HepG2 (cell line): ENCODE measurements at regions not wholly inside any gene's neighbourhood (a gene's known extent, or its start where the extent isn't known, plus 50 kb on each side); places are given as distances from the start of the nearest gene placed in this dataset.

Source experiments
- ATAC-seq: fragments of 200-7000 bp; cut with Tn5 transposase; 3 replicates; pipeline ENCODE4 v1.9.1; 2020; ENCODE audit warnings: mild to moderate bottlenecking, moderate library complexity
- BruUV-seq: library from RNA; stranded (reverse); fragments of 400-500 nt; replicated peaks from 2 replicates; lab custom pipeline; 2021; lab: Mats Ljungman, UMichigan
- CTCF ChIA-PET: fragments of 300-600 bp; formaldehyde crosslinking; extraction: SDS; loops from one replicate; lab custom pipeline; 2021; ENCODE audit warnings: low total read pairs, inconsistent platforms, low intra/inter-chr PET ratio; lab: Yijun Ruan, JAX
- POLR2A ChIA-PET: fragments of 350-600 bp; sonication (Branson Sonifier 250); formaldehyde crosslinking; loops from one replicate; lab custom pipeline; 2020; ENCODE audit warnings: antibody characterized with exemption, inconsistent platforms; lab: Yijun Ruan, JAX
- DNase-seq: peaks from one replicate; pipeline ENCODE4 v3.0.0-alpha.2; 2015; ENCODE audit warnings: low spot score
- FAIRE-seq: peaks from 3 replicates; lab custom pipeline; 2011; peaks lifted over from hg19 to GRCh38; lab: Jason Lieb, UNC
- H2AFZ ChIP-seq: one replicate; pipeline ENCODE4 v1.6.1; 2011; ENCODE audit warnings: low read length, inconsistent platforms
- H3K27ac ChIP-seq: fragments of 300-600 bp; 3 replicates; pipeline ENCODE4 v1.8.0; 2011; ENCODE audit warnings: mixed run types, mild to moderate bottlenecking, mixed read lengths, low read length, inconsistent platforms; ENCODE audit not compliant: insufficient read depth; ENCODE audit errors: extremely low read length
- H3K27me3 ChIP-seq, 2 experiments: fragments of 200-600 bp in 1 of 2; 2 replicates in 1 of 2; 3 replicates in 1 of 2; pipeline versions ENCODE4 v1.6.0 to v1.8.0; 2011; ENCODE audit warnings: low read length in 2 of 2, mild to moderate bottlenecking in 2 of 2, moderate library complexity in 2 of 2, inconsistent platforms in 1 of 2; ENCODE audit not compliant: insufficient read depth in 2 of 2, control insufficient read depth in 1 of 2
- H3K36me3 ChIP-seq, 2 experiments: fragments of 200-600 bp in 1 of 2; replicated peaks in 1 of 2; 2 replicates in 1 of 2; 3 replicates in 1 of 2; pipeline versions ENCODE4 v1.5.1 to v1.8.0; 2011; ENCODE audit warnings: low read length in 2 of 2, inconsistent platforms in 1 of 2; ENCODE audit not compliant: insufficient read depth in 2 of 2, control insufficient read depth in 1 of 2
- H3K4me1 ChIP-seq: 2 replicates; pipeline ENCODE4 v1.5.1; 2012; ENCODE audit warnings: low read length, inconsistent platforms; ENCODE audit not compliant: insufficient read depth
- H3K4me2 ChIP-seq: 2 replicates; pipeline ENCODE4 v1.6.0; 2011; ENCODE audit warnings: low read depth, low read length, inconsistent platforms
- H3K4me3 ChIP-seq, 3 experiments: fragments of 200-600 bp in 1 of 3; sonication (generic), shearing (Covaris generic) in 1 of 3; replicated peaks in 1 of 3; 2 replicates each; pipeline ENCODE4 v1.5.1; 2011 to 2016; ENCODE audit warnings: low read length in 3 of 3, inconsistent platforms in 2 of 3, low read depth in 2 of 3, mild to moderate bottlenecking in 2 of 3, control low read depth in 1 of 3, mixed read lengths in 1 of 3; ENCODE audit not compliant: insufficient read depth in 1 of 3
- H3K79me2 ChIP-seq: one replicate; pipeline ENCODE4 v1.6.1; 2011; ENCODE audit warnings: low read length, inconsistent platforms; ENCODE audit not compliant: insufficient read depth
- H3K9ac ChIP-seq: 2 replicates; pipeline ENCODE4 v1.6.0; 2011; ENCODE audit warnings: mild to moderate bottlenecking, low read depth, low read length, inconsistent platforms; ENCODE audit not compliant: insufficient read depth
- H3K9me3 ChIP-seq: 2 replicates; pipeline ENCODE4 v1.5.1; 2012; ENCODE audit warnings: mild to moderate bottlenecking, low read length
- H4K20me1 ChIP-seq: 2 replicates; pipeline ENCODE4 v1.6.0; 2011; ENCODE audit warnings: inconsistent platforms, mild to moderate bottlenecking, low read length, moderate library complexity; ENCODE audit not compliant: insufficient read depth
- ARHGAP35 ChIP-seq: sonication (generic); formaldehyde crosslinking; IDR thresholded peaks from 2 replicates; pipeline ENCODE4 v1.9.0; 2022; ENCODE audit warnings: mild to moderate bottlenecking, inconsistent platforms, moderate library complexity, missing genetic modification reagents, borderline replicate concordance
- DNMT3B ChIP-seq: conservative IDR thresholded peaks from 2 replicates; pipeline ENCODE4 v1.6.1; 2016; ENCODE audit warnings: missing biosample characterization, control low read depth
- GATAD1 ChIP-seq: IDR thresholded peaks from 2 replicates; pipeline ENCODE4 v1.6.1; 2016; ENCODE audit warnings: missing genetic modification reagents, missing compliant biosample characterization
- NFIC ChIP-seq: IDR thresholded peaks from 2 replicates; pipeline ENCODE4 v1.6.1; 2012; ENCODE audit warnings: mild to moderate bottlenecking, low read length, inconsistent platforms
- NONO ChIP-seq, 2 experiments: fragments of 450-650 bp in 1 of 2; sonication (generic) in 1 of 2; formaldehyde crosslinking in 1 of 2; IDR thresholded peaks in 1 of 2; conservative IDR thresholded peaks in 1 of 2; 2 replicates each; pipeline versions ENCODE4 v1.6.1 to v1.8.0; 2017 to 2022; ENCODE audit warnings: mild to moderate bottlenecking in 1 of 2, missing genetic modification reagents in 1 of 2, moderate library complexity in 1 of 2
- NR2F2 ChIP-seq: IDR thresholded peaks from 2 replicates; pipeline ENCODE4 v1.6.1; 2012; ENCODE audit warnings: low read depth, inconsistent platforms, borderline replicate concordance
- PAF1 ChIP-seq: IDR thresholded peaks from 2 replicates; pipeline ENCODE4 v1.6.1; 2016; ENCODE audit warnings: missing genetic modification reagents, missing compliant biosample characterization
- SRY ChIP-seq: sonication (generic); formaldehyde crosslinking; IDR thresholded peaks from 2 replicates; pipeline ENCODE4 v1.8.0; 2022; ENCODE audit warnings: mild to moderate bottlenecking, missing genetic modification reagents
- ZNF331 ChIP-seq: sonication (generic); formaldehyde crosslinking; IDR thresholded peaks from 2 replicates; pipeline ENCODE4 v1.4.0; 2020; ENCODE audit warnings: missing genetic modification reagents
- ZNF737 ChIP-seq: sonication (generic); formaldehyde crosslinking; IDR thresholded peaks from 2 replicates; pipeline ENCODE4 v1.5.0; 2020; ENCODE audit warnings: missing genetic modification reagents, mild to moderate bottlenecking, borderline replicate concordance
- WGBS: methylation state at CpG from one replicate; pipeline ENCODE4 v1.1.6; 2017; ENCODE audit warnings: low lambda C conversion rate; 5-methylcytosine and 5-hydroxymethylcytosine counted together
- in situ Hi-C: cut with HindIII; loops from 2 replicates; pipeline ENCODE4 v1.10.0; 2017; ENCODE audit warnings: low pct_unique_long_range_greater_than_20kb; ENCODE audit not compliant: extremely low pct_ligation_motif_present
- intact Hi-C: fragments of 100-400 bp; cut with micrococcal nuclease; formaldehyde crosslinking; loops from one replicate; pipeline ENCODE4 v1.10.0; 2022; ENCODE audit not compliant: unreplicated experiment
- TF ChIP-seq, protein P1 (sequence below): IDR thresholded peaks from 2 replicates; pipeline ENCODE4 v1.6.1; 2012; ENCODE audit warnings: low read length, improper control_type of control experiment
- TF ChIP-seq, protein P2 (sequence below): sonication (generic); formaldehyde crosslinking; IDR thresholded peaks from 2 replicates; pipeline ENCODE4 v1.5.0; 2020; ENCODE audit warnings: mild to moderate bottlenecking, missing genetic modification reagents
- TF ChIP-seq, protein P3 (sequence below): sonication (generic); formaldehyde crosslinking; IDR thresholded peaks from 2 replicates; pipeline ENCODE4 v1.5.1; 2020; ENCODE audit warnings: mild to moderate bottlenecking, missing genetic modification reagents, moderate library complexity
- TF ChIP-seq, protein P4 (sequence below): sonication (generic); formaldehyde crosslinking; IDR thresholded peaks from 2 replicates; pipeline ENCODE4 v1.4.0; 2020; ENCODE audit warnings: missing genetic modification reagents

DNA sequence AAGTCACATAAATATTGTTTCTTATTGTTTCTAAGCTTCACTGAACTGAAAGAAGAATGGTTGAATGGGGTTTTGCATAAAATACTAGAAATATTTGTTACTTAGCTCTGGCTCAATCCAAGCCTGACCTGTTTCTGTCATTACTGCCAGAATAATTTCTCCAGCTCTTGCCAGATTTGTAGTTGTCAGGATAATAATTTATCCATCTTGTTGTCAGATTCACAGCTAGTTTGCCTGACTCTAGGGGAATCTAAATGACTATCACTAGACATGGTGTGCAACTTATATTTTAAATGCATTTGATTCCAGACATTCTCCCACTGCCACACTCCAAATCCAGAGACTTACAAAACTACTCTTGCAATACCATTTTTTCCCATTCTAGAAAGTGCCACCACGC, 422.7 kb downstream of the ZSWIM6 start:
- no TSS peak for BruUV-seq
- no peaks in the 10 kb centered on the region for H3K4me1 ChIP-seq
- intact Hi-C loops = no loop called here
- 0% methylated on average over 1 of the region's 1 CpG for WGBS
- no peaks in the 10 kb centered on the region for H3K9me3 ChIP-seq
- H3K9ac ChIP-seq = no peak overlapping the region
- H3K4me3 ChIP-seq = no peak overlapping the region
- no peaks in the 10 kb centered on the region for H3K79me2 ChIP-seq
- H3K27me3 ChIP-seq = no peaks in the 10 kb centered on the region
- in situ Hi-C loops = no loop called here
- H3K27ac ChIP-seq = no peak overlapping the region
- H4K20me1 ChIP-seq = no peaks in the 10 kb centered on the region
- ATAC-seq = no peak
- FAIRE-seq = no peak
- DNase-seq = no peak
- H3K36me3 ChIP-seq = no peaks in the 10 kb centered on the region
- POLR2A ChIA-PET = no interaction called here
- CTCF ChIA-PET = no interaction called here
- TF ChIP-seq NR2F2 (no peak), PAF1 (CRISPR knock-in tag) (no peak), ARHGAP35 (CRISPR knock-in tag) (no peak), ZNF737 (CRISPR knock-in tag) (no peak), DNMT3B (CRISPR knock-in tag) (no peak), ZNF331 (CRISPR knock-in tag) (no peak), NFIC (no peak), GATAD1 (no peak), SRY (no peak), NONO (IDR thresholded peaks at IDR 0.05) (no peak), NONO (CRISPR knock-in tag; conservative IDR thresholded peaks at IDR 0.05) (no peak)
- TF ChIP-seq, protein P1, sequence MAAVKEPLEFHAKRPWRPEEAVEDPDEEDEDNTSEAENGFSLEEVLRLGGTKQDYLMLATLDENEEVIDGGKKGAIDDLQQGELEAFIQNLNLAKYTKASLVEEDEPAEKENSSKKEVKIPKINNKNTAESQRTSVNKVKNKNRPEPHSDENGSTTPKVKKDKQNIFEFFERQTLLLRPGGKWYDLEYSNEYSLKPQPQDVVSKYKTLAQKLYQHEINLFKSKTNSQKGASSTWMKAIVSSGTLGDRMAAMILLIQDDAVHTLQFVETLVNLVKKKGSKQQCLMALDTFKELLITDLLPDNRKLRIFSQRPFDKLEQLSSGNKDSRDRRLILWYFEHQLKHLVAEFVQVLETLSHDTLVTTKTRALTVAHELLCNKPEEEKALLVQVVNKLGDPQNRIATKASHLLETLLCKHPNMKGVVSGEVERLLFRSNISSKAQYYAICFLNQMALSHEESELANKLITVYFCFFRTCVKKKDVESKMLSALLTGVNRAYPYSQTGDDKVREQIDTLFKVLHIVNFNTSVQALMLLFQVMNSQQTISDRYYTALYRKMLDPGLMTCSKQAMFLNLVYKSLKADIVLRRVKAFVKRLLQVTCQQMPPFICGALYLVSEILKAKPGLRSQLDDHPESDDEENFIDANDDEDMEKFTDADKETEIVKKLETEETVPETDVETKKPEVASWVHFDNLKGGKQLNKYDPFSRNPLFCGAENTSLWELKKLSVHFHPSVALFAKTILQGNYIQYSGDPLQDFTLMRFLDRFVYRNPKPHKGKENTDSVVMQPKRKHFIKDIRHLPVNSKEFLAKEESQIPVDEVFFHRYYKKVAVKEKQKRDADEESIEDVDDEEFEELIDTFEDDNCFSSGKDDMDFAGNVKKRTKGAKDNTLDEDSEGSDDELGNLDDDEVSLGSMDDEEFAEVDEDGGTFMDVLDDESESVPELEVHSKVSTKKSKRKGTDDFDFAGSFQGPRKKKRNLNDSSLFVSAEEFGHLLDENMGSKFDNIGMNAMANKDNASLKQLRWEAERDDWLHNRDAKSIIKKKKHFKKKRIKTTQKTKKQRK = no peak
- TF ChIP-seq, protein P2, sequence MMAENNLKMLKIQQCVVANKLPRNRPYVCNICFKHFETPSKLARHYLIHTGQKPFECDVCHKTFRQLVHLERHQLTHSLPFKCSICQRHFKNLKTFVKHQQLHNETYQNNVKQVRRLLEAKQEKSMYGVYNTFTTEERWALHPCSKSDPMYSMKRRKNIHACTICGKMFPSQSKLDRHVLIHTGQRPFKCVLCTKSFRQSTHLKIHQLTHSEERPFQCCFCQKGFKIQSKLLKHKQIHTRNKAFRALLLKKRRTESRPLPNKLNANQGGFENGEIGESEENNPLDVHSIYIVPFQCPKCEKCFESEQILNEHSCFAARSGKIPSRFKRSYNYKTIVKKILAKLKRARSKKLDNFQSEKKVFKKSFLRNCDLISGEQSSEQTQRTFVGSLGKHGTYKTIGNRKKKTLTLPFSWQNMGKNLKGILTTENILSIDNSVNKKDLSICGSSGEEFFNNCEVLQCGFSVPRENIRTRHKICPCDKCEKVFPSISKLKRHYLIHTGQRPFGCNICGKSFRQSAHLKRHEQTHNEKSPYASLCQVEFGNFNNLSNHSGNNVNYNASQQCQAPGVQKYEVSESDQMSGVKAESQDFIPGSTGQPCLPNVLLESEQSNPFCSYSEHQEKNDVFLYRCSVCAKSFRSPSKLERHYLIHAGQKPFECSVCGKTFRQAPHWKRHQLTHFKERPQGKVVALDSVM (CRISPR knock-in tag) = no peak
- TF ChIP-seq, protein P3, sequence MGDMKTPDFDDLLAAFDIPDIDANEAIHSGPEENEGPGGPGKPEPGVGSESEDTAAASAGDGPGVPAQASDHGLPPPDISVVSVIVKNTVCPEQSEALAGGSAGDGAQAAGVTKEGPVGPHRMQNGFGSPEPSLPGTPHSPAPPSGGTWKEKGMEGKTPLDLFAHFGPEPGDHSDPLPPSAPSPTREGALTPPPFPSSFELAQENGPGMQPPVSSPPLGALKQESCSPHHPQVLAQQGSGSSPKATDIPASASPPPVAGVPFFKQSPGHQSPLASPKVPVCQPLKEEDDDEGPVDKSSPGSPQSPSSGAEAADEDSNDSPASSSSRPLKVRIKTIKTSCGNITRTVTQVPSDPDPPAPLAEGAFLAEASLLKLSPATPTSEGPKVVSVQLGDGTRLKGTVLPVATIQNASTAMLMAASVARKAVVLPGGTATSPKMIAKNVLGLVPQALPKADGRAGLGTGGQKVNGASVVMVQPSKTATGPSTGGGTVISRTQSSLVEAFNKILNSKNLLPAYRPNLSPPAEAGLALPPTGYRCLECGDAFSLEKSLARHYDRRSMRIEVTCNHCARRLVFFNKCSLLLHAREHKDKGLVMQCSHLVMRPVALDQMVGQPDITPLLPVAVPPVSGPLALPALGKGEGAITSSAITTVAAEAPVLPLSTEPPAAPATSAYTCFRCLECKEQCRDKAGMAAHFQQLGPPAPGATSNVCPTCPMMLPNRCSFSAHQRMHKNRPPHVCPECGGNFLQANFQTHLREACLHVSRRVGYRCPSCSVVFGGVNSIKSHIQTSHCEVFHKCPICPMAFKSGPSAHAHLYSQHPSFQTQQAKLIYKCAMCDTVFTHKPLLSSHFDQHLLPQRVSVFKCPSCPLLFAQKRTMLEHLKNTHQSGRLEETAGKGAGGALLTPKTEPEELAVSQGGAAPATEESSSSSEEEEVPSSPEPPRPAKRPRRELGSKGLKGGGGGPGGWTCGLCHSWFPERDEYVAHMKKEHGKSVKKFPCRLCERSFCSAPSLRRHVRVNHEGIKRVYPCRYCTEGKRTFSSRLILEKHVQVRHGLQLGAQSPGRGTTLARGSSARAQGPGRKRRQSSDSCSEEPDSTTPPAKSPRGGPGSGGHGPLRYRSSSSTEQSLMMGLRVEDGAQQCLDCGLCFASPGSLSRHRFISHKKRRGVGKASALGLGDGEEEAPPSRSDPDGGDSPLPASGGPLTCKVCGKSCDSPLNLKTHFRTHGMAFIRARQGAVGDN = no peak
- TF ChIP-seq, protein P4, sequence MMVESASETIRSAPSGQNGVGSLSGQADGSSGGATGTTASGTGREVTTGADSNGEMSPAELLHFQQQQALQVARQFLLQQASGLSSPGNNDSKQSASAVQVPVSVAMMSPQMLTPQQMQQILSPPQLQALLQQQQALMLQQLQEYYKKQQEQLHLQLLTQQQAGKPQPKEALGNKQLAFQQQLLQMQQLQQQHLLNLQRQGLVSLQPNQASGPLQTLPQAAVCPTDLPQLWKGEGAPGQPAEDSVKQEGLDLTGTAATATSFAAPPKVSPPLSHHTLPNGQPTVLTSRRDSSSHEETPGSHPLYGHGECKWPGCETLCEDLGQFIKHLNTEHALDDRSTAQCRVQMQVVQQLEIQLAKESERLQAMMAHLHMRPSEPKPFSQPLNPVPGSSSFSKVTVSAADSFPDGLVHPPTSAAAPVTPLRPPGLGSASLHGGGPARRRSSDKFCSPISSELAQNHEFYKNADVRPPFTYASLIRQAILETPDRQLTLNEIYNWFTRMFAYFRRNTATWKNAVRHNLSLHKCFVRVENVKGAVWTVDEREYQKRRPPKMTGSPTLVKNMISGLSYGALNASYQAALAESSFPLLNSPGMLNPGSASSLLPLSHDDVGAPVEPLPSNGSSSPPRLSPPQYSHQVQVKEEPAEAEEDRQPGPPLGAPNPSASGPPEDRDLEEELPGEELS (CRISPR knock-in tag) = no peak
- no peak overlapping the region for H2AFZ ChIP-seq
- no peak overlapping the region for H3K4me2 ChIP-seq
